ENCODE measurements at regions not wholly inside any gene's neighbourhood (a gene's known extent, or its start where the extent isn't known, plus 50 kb on each side); places are given as distances from the start of the nearest gene placed in this dataset.
A peak's percentile ranks its signal among the peaks of the same experiment; 100 is the strongest.

GRCh38 chr1:230587061-230587460, 55.2 kb upstream of the COG2 start:
- Histone ChIP-seq H2AFZ (no peak overlapping the region), H3K4me2 (no peak overlapping the region), H3K27ac (no peak overlapping the region), H3K79me2 (ENCODE audit: low read depth) (no peaks in the 10 kb centered on the region), H4K20me1 (ENCODE audit: insufficient read depth) (no peaks in the 10 kb centered on the region), H3K4me3 (no peak overlapping the region), H3F3A (ENCODE audit: insufficient read depth, low read depth) (no peaks in the 10 kb centered on the region), H3K9me2 (ENCODE audit: insufficient read depth) (no peaks in the 10 kb centered on the region), H3K4me1 (replicated peaks; ENCODE audit: insufficient read depth) (no peaks in the 10 kb centered on the region), H3K36me3 (ENCODE audit: low read depth) (no peaks in the 10 kb centered on the region), H3K27me3 (ENCODE audit: insufficient read depth, low read depth) (peaks cover 78% of the 10 kb centered on the region), H3K9me3 (ENCODE audit: insufficient read depth, low read depth) (peaks cover 3% of the 10 kb centered on the region; the same call in 1 of the 2 replicates)
- no TSS peak for BruUV-seq (replicated peaks)
- no peak for TF ChIP-seq EZH2 (IDR thresholded peaks at IDR 0.05; ENCODE audit: low read depth)
- no peak for TF ChIP-seq CTCF (conservative IDR thresholded peaks at IDR 0.05)
- ChIA-PET POLR2A (ENCODE audit: unreplicated experiment) (no interaction called here), CTCF (no interaction called here)
- DNase-seq: no peak
- intact Hi-C loops (cut with micrococcal nuclease; ENCODE audit: unreplicated experiment): no loop called here

GRCh38 chr1:230584660-230585059, 57.6 kb upstream of the COG2 start:
- H3K4me1 ChIP-seq (replicated peaks; ENCODE audit: insufficient read depth): no peaks in the 10 kb centered on the region
- BruUV-seq (replicated peaks): no TSS peak
- no peaks in the 10 kb centered on the region for H3F3A ChIP-seq (ENCODE audit: insufficient read depth, low read depth)
- TF ChIP-seq EZH2 (IDR thresholded peaks at IDR 0.05; ENCODE audit: low read depth) (no peak), CTCF (conservative IDR thresholded peaks at IDR 0.05) (no peak)
- no peaks in the 10 kb centered on the region for H3K79me2 ChIP-seq (ENCODE audit: low read depth)
- H3K27ac ChIP-seq: no peak overlapping the region
- H3K9me3 ChIP-seq (ENCODE audit: insufficient read depth, low read depth): peaks cover 5% of the 10 kb centered on the region; the same call in 1 of the 2 replicates
- H2AFZ ChIP-seq: no peak overlapping the region
- no peak for DNase-seq
- peaks cover 70% of the 10 kb centered on the region for H3K27me3 ChIP-seq (ENCODE audit: insufficient read depth, low read depth)
- no peak overlapping the region for H3K4me3 ChIP-seq
- ChIA-PET CTCF (no interaction called here), POLR2A (ENCODE audit: unreplicated experiment) (no interaction called here)
- no peaks in the 10 kb centered on the region for H3K36me3 ChIP-seq (ENCODE audit: low read depth)
- H4K20me1 ChIP-seq (ENCODE audit: insufficient read depth): no peaks in the 10 kb centered on the region
- H3K9me2 ChIP-seq (ENCODE audit: insufficient read depth): no peaks in the 10 kb centered on the region
- intact Hi-C loops (cut with micrococcal nuclease; ENCODE audit: unreplicated experiment): no loop called here
- no peak overlapping the region for H3K4me2 ChIP-seq

- CTCF ChIA-PET: no interaction called here
- Histone ChIP-seq H3K9me3 (ENCODE audit: insufficient read depth, low read depth) (peaks cover 5% of the 10 kb centered on the region; the same call in 1 of the 2 replicates), H3F3A (ENCODE audit: insufficient read depth, low read depth) (no peaks in the 10 kb centered on the region), H3K36me3 (ENCODE audit: low read depth) (no peaks in the 10 kb centered on the region), H3K4me1 (replicated peaks; ENCODE audit: insufficient read depth) (no peaks in the 10 kb centered on the region), H3K4me2 (no peak overlapping the region), H3K27ac (no peak overlapping the region), H3K4me3 (no peak overlapping the region), H3K9me2 (ENCODE audit: insufficient read depth) (no peaks in the 10 kb centered on the region), H2AFZ (no peak overlapping the region), H4K20me1 (ENCODE audit: insufficient read depth) (no peaks in the 10 kb centered on the region), H3K79me2 (ENCODE audit: low read depth) (no peaks in the 10 kb centered on the region), H3K27me3 (ENCODE audit: insufficient read depth, low read depth) (peaks cover 68% of the 10 kb centered on the region)
- TF ChIP-seq EZH2 (IDR thresholded peaks at IDR 0.05; ENCODE audit: low read depth) (no peak), CTCF (conservative IDR thresholded peaks at IDR 0.05) (peak; percentile 50)
- intact Hi-C loops (cut with micrococcal nuclease; ENCODE audit: unreplicated experiment): no loop called here
- no TSS peak for BruUV-seq (replicated peaks)
- POLR2A ChIA-PET (ENCODE audit: unreplicated experiment): no interaction called here
- no peak for DNase-seq
Measured at GRCh38 chr1:230581446-230582079, 60.7 kb upstream of the COG2 start.
